Loucy (cell line): ENCODE measurements at regions not wholly inside any gene's neighbourhood (a gene's known extent, or its start where the extent isn't known, plus 50 kb on each side); places are given as distances from the start of the nearest gene placed in this dataset.
A peak's percentile ranks its signal among the peaks of the same experiment; 100 is the strongest.
"Not testable (repeated sequence)": the region's sequence is repeated elsewhere in the genome, so short reads cannot be mapped to it uniquely, and the experiment has no call there.

ENCODE experiments used
- H2AFZ ChIP-seq: fragments of 200-600 bp; sonication (generic); 2 replicates; pipeline ENCODE4 v1.6.0; 2016; ENCODE audit warnings: antibody characterized with exemption, mild to moderate bottlenecking, low read length, moderate library complexity
- H3F3A ChIP-seq: fragments of 200-600 bp; 2 replicates; pipeline ENCODE4 v1.6.0; 2016; ENCODE audit warnings: antibody characterized with exemption, low read depth, mild to moderate bottlenecking
- H3K27me3 ChIP-seq: fragments of 200-600 bp; sonication (generic); 2 replicates; pipeline ENCODE4 v1.6.1; 2014; ENCODE audit warnings: low read length, mild to moderate bottlenecking; ENCODE audit not compliant: insufficient read depth, poor library complexity, severe bottlenecking
- H3K36me3 ChIP-seq: fragments of 200-600 bp; sonication (generic); 2 replicates; pipeline ENCODE4 v1.6.1; 2016; ENCODE audit warnings: low read length; ENCODE audit not compliant: insufficient read depth
- H3K4me1 ChIP-seq: fragments of 200-600 bp; sonication (generic); 2 replicates; pipeline ENCODE4 v1.5.1; 2014; ENCODE audit warnings: low read length, mild to moderate bottlenecking; ENCODE audit not compliant: insufficient read depth, poor library complexity, severe bottlenecking
- H3K4me2 ChIP-seq: fragments of 200-600 bp; sonication (generic); 2 replicates; pipeline ENCODE4 v1.6.0; 2014; ENCODE audit warnings: antibody characterized with exemption, low read length, low read depth, mild to moderate bottlenecking; ENCODE audit not compliant: poor library complexity, severe bottlenecking
- H3K4me3 ChIP-seq: fragments of 200-600 bp; sonication (generic); 2 replicates; pipeline ENCODE4 v1.5.1; 2014; ENCODE audit warnings: low read length, mild to moderate bottlenecking, mixed read lengths; ENCODE audit not compliant: poor library complexity, severe bottlenecking
- H3K79me2 ChIP-seq: fragments of 200-600 bp; sonication (generic); 2 replicates; pipeline ENCODE4 v1.6.1; 2014; ENCODE audit warnings: low read length; ENCODE audit not compliant: insufficient read depth
- H3K9ac ChIP-seq: fragments of 200-600 bp; sonication (generic); 2 replicates; pipeline ENCODE4 v1.6.0; 2014; ENCODE audit warnings: mild to moderate bottlenecking, low read depth, low read length, moderate library complexity; ENCODE audit not compliant: poor library complexity, severe bottlenecking
- H3K9me2 ChIP-seq: fragments of 200-600 bp; sonication (generic); replicated peaks from 2 replicates; pipeline ENCODE4 v1.6.1; 2016; ENCODE audit warnings: low read depth, low read length, mixed read lengths
- H3K9me3 ChIP-seq: fragments of 200-600 bp; sonication (generic); 2 replicates; pipeline ENCODE4 v1.6.1; 2014; ENCODE audit warnings: mild to moderate bottlenecking, antibody characterized with exemption, low read length, low read depth; ENCODE audit not compliant: insufficient read depth
- H4K20me1 ChIP-seq: fragments of 200-600 bp; sonication (generic); 2 replicates; pipeline ENCODE4 v1.6.0; 2014; ENCODE audit warnings: antibody characterized with exemption, low read length, mild to moderate bottlenecking; ENCODE audit not compliant: insufficient read depth, poor library complexity, severe bottlenecking
- CTCF ChIP-seq: fragments of 200-600 bp; sonication (generic); conservative IDR thresholded peaks from 2 replicates; pipeline ENCODE4 v1.5.1; 2014; ENCODE audit warnings: mild to moderate bottlenecking, antibody characterized with exemption, low read length
- EZH2phosphoT487 ChIP-seq: fragments of 200-600 bp; IDR thresholded peaks from 2 replicates; pipeline ENCODE4 v1.6.1; 2018; ENCODE audit warnings: antibody characterized with exemption, mild to moderate bottlenecking, moderate library complexity, borderline replicate concordance

DNA sequence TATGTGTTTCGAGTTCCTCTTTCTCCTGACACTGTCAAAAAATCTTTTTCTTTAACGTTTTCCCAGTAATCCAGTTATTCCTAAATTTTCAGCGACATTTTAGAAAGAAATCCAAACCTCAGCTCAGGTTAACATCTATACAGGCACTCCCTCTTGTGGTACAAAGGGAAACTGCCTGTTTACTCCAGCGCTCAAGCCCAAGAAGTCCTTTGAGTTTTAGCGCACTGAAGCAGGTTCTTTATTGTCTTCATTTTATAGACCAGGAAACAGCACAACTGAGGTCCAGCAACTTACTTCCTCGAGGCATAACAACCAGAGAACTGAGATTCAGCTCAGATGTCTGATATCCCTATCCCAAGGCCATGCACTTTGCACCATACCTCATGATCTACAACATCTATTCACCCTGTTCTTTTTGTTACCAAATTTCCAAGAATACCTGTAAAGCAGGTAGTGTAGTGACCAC lies 287.2 kb upstream of the MKLN1 start:
- Histone ChIP-seq H3F3A (no peaks in the 10 kb centered on the region), H4K20me1 (no peaks in the 10 kb centered on the region), H3K27me3 (no peaks in the 10 kb centered on the region), H3K9me3 (no peaks in the 10 kb centered on the region), H3K9me2 (no peaks in the 10 kb centered on the region), H3K9ac (no peak overlapping the region), H3K4me2 (peak overlapping the region; percentile 4), H3K79me2 (no peaks in the 10 kb centered on the region), H3K4me3 (no peak overlapping the region), H3K36me3 (no peaks in the 10 kb centered on the region), H3K4me1 (peaks cover 3% of the 10 kb centered on the region), H2AFZ (peak overlapping the region; percentile 29; the same call in 1 of the 2 replicates)
- TF ChIP-seq EZH2phosphoT487, result no peak
- TF ChIP-seq CTCF, result peak; percentile 99

DNA sequence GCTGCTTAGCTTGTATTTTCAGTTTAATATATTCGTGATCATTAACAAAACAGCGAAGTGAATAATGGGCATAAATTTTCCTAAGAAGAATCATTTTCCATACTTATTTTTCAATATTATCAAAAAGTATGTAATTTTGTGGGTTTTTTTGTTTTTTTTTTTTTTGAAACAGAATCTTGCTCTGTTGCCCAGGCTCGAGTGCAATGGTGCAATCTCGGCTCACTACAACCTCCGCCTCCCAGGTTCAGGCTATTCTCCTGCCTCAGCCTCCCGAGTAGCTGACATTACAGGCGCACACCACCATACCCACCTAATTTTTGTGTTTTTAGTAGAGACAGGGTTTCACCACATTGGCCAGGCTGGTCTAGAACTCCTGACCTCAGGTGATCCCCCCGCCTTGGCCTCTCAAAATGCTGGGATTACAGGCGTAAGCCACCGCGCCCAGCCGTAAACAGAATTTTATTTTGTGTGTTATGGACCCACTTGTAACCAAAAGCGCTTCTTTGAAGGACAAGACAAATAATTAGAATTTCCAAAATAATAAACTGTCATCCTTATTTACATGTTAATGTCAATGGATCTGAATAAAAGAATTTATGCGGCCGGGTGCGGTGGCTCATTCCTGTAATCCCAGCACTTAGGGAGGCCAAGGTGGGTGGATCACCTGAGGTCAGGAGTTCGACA lies 286.5 kb upstream of the MKLN1 start:
- not testable (repeated sequence) for H3K9me3 ChIP-seq, H3K9ac ChIP-seq, H3K4me2 ChIP-seq, H2AFZ ChIP-seq, H3K4me3 ChIP-seq, H3K79me2 ChIP-seq, H3K9me2 ChIP-seq, H3K36me3 ChIP-seq, H3K4me1 ChIP-seq, H3F3A ChIP-seq, H3K27me3 ChIP-seq, H4K20me1 ChIP-seq

DNA sequence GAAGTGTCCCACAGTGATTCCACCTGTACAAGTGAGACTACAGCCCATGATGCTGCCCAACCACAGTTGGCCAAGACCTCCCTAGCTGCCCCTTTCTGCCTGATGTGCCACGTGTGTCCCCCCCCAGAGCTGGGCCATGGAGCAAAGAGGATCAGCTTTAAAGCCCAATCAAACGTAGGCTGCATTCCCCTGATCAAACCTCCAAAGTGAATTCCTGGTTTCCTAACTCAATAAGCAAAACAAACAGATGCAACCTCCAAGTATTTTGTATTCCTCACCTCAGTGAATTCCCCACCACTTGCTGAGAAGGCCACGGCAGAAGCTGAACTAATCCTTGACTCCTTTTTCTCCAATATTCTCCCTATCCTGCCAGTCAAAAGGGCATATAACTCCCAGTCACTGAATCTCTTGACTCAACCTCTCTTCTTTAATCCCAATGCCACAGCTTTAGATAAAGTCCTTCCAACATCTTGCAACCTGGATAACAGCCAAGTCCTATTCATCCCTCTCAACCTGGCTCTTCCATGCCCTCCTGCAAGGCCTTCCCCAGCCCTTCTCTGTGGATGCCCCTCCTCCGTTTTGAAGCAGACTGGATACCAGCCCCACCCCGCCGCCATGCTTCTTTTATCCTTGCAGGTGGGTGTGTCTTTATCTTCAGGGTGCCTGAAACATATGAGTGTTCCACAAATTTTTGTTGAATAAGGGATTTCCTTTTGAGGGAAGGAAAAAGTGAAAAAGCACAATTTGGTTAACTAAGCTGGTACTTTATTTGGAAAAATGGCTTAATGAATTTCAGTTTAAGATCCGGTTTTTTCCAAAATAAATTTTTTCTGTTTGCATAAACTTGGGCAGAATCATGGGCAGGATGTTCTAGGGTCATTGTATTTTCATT lies 285.2 kb upstream of the MKLN1 start:
- Histone ChIP-seq H3K4me1 (peaks cover 3% of the 10 kb centered on the region), H3K4me2 (no peak overlapping the region), H3F3A (no peaks in the 10 kb centered on the region), H3K79me2 (no peaks in the 10 kb centered on the region), H3K36me3 (no peaks in the 10 kb centered on the region), H4K20me1 (no peaks in the 10 kb centered on the region), H3K9me3 (no peaks in the 10 kb centered on the region), H3K9ac (no peak overlapping the region), H3K27me3 (no peaks in the 10 kb centered on the region), H2AFZ (no peak overlapping the region), H3K9me2 (no peaks in the 10 kb centered on the region), H3K4me3 (no peak overlapping the region)
- no peak for TF ChIP-seq EZH2phosphoT487
- TF ChIP-seq CTCF, result no peak
